ENCODE measurements at regions not wholly inside any gene's neighbourhood (a gene's known extent, or its start where the extent isn't known, plus 50 kb on each side); places are given as distances from the start of the nearest gene placed in this dataset.

- H3K27me3 ChIP-seq (ENCODE audit: control insufficient read depth, insufficient read depth, low read length) = no peaks in the 10 kb centered on the region
- no peaks in the 10 kb centered on the region for H3K9me3 ChIP-seq (ENCODE audit: control insufficient read depth, insufficient read depth, low read length)
- no peak overlapping the region for H3K23ac ChIP-seq (ENCODE audit: low read depth, low read length)
- no peak overlapping the region for H2BK120ac ChIP-seq (ENCODE audit: low read depth, low read length)
- no peak for TF ChIP-seq RAD21 (IDR thresholded peaks at IDR 0.05; ENCODE audit: low read length)
- TF ChIP-seq MAZ (IDR thresholded peaks at IDR 0.05; ENCODE audit: borderline replicate concordance, low read depth, low read length) = no peak
- TF ChIP-seq USF2 (IDR thresholded peaks at IDR 0.05; ENCODE audit: low read depth, low read length) = no peak
- no peak for TF ChIP-seq FOS (IDR thresholded peaks at IDR 0.05; ENCODE audit: low read depth, low read length)
- no peak for TF ChIP-seq CTCF (conservative IDR thresholded peaks at IDR 0.05; ENCODE audit: low read depth, low read length)
- TF ChIP-seq MAFK (IDR thresholded peaks at IDR 0.05; ENCODE audit: low read depth, low read length) = no peak
- no peak for TF ChIP-seq CEBPB (IDR thresholded peaks at IDR 0.05; ENCODE audit: low read depth, low read length)
- TF ChIP-seq NFE2L2 (IDR thresholded peaks at IDR 0.05; ENCODE audit: low read depth, low read length) = no peak
- no peak for TF ChIP-seq BHLHE40 (IDR thresholded peaks at IDR 0.05; ENCODE audit: low read depth, low read length)
- TF ChIP-seq POLR2A (IDR thresholded peaks at IDR 0.05; ENCODE audit: low read depth, low read length) = no peak
- no peak for TF ChIP-seq SMC3 (IDR thresholded peaks at IDR 0.05; ENCODE audit: low read depth, low read length)
- no peak for TF ChIP-seq MXI1 (IDR thresholded peaks at IDR 0.05; ENCODE audit: borderline replicate concordance, low read depth, low read length)
- TF ChIP-seq CHD1 (IDR thresholded peaks at IDR 0.05; ENCODE audit: low read depth, low read length) = no peak
- ATAC-seq (ENCODE audit: low read depth) (no peak), DNase-seq (no peak)
- WGBS, 2 experiments (ENCODE audit: extremely low coverage in 2 of 2, insufficient read length in 1 of 2) = 100% methylated on average over 1 of the region's 5 CpGs; no CpG with 5 or more reads in 1 of the 2 experiments
- no peak overlapping the region for H4K5ac ChIP-seq (ENCODE audit: low read depth, low read length)
- dilution Hi-C loops (cut with HindIII; ENCODE audit: low sequenced_read_pairs, unreplicated experiment) = no loop called here
- H3K36me3 ChIP-seq (ENCODE audit: control insufficient read depth, insufficient read depth, low read length) = no peaks in the 10 kb centered on the region
- H4K20me1 ChIP-seq (ENCODE audit: insufficient read depth, low read length) = no peaks in the 10 kb centered on the region
- peaks cover 2% of the 10 kb centered on the region; the same call in 1 of the 2 replicates for H3K4me1 ChIP-seq (ENCODE audit: control insufficient read depth, insufficient read depth, low read length)
- no peak overlapping the region for H2BK15ac ChIP-seq (ENCODE audit: low read depth, low read length)
- no peaks in the 10 kb centered on the region for H3K79me1 ChIP-seq (ENCODE audit: low read depth in 1 of 2, low read length in 2 of 2)
- no peak overlapping the region for H3K9ac ChIP-seq (ENCODE audit: low read depth, low read length)
- H2BK20ac ChIP-seq (ENCODE audit: low read depth, low read length) = no peak overlapping the region
- no peak overlapping the region for H2AK9ac ChIP-seq (replicated peaks; ENCODE audit: low read depth, low read length, poor library complexity)
- BruUV-seq (replicated peaks) = no TSS peak
- H4K91ac ChIP-seq (ENCODE audit: insufficient read depth, low read depth, low read length) = no peak overlapping the region
- no peak overlapping the region for H3K18ac ChIP-seq (ENCODE audit: low read depth, low read length)
- no peak overlapping the region for H3K56ac ChIP-seq (ENCODE audit: extremely low read depth, insufficient read depth, low read length)
- H2BK5ac ChIP-seq (ENCODE audit: low read depth, low read length, poor library complexity, severe bottlenecking) = no peak overlapping the region
- no peak overlapping the region for H2AK5ac ChIP-seq (ENCODE audit: low read depth, low read length)
- no peak overlapping the region for H3K4me2 ChIP-seq (ENCODE audit: low read depth, low read length)
- POLR2A ChIA-PET (ENCODE audit: unreplicated experiment) = no interaction called here
- H3K4me3 ChIP-seq (ENCODE audit: insufficient read depth, low read depth, low read length) = no peak overlapping the region
- intact Hi-C loops (cut with micrococcal nuclease) = no loop called here
- in situ Hi-C loops (cut with MboI; ENCODE audit: low sequenced_read_pairs) = no loop called here
- H3K27ac ChIP-seq (ENCODE audit: insufficient read depth, low read length) = no peak overlapping the region
- CTCF ChIA-PET = no interaction called here
- H3K14ac ChIP-seq (replicated peaks; ENCODE audit: low read depth, low read length) = no peak overlapping the region
- H3K4ac ChIP-seq (ENCODE audit: low read depth, low read length) = no peak overlapping the region
- H2AFZ ChIP-seq (replicated peaks; ENCODE audit: low read length, poor library complexity) = no peak overlapping the region
- no peak overlapping the region for H4K8ac ChIP-seq (ENCODE audit: low read depth in 2 of 2, low read length in 2 of 2)
- no peaks in the 10 kb centered on the region for H3K9me1 ChIP-seq (ENCODE audit: insufficient read depth, low read length)
Observed at GRCh38 chr13:83265279-83265678, 617.0 kb downstream of the SLITRK1 start.

Measured in IMR-90 (cell line).